HG03457 (cell line): ENCODE measurements at regions not wholly inside any gene's neighbourhood (a gene's known extent, or its start where the extent isn't known, plus 50 kb on each side); places are given as distances from the start of the nearest gene placed in this dataset.

Source experiments
- ATAC-seq: cut with Tn5 transposase; IDR thresholded peaks from one replicate; pipeline ENCODE4 v1.9.1; 2021; ENCODE audit warnings: moderate number of reproducible peaks; ENCODE audit not compliant: unreplicated experiment

- ATAC-seq = no peak
These were observed 63.2 kb upstream of the CCDC190 start for GRCh38 chr1:162924179-162924578.

DNA sequence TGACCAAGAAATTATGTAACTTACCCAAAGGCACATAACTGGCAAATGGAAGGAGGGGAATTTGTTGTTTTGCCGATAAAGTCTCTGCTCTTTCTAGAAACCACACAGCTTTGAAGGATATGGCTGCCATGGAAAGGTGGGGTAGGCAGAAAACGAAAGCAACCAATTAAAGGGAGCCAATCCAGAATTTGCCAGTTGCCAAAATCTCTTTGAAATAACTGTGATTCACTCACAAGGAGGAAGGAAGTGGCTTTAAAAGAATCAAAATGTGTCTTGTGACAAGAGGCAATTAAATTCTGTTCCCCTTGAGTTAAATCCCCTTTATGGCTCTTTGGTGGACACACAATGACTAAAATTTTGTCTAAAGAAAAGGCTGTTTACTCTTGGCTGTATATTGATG lies 61.2 kb upstream of the CCDC190 start:
- no peak for ATAC-seq

GRCh38 chr1:162921311-162921710 lies 60.3 kb upstream of the CCDC190 start:
- no peak for ATAC-seq

GRCh38 chr1:162919034-162919433 lies 58.1 kb upstream of the CCDC190 start:
- no peak for ATAC-seq

DNA sequence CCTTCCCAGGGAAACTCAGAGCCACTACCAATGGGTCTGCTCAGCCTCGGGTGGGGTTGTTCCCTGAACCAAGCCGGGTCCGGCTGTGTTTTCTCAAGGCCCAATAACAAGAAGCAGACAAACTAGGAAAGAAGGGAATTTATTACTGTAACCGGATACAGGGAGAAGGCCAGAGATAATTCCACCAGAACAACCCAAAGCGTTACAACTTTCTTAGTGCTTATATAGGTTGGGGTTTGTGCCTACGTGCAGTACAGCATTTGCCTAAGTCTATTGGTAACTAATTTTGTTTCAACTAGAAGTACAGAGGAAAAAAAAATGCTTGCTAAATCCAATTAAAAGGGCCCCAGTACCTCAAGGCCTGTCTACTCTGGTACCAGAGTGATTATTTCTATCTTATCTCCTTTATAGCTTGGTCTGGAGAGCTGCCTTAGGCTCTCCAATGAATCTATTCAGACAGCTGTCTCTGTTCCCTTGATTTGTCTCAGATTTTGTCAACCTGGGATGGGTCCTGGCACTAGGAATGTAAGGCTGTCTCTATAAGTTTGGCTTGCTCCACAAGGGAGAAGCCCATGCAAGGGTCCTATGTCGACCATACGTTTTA lies 57.3 kb upstream of the CCDC190 start:
- no peak for ATAC-seq

GRCh38 chr1:162916821-162917613 lies 56.0 kb upstream of the CCDC190 start:
- ATAC-seq = no peak

GRCh38 chr1:162916407-162916806 lies 55.4 kb upstream of the CCDC190 start:
- no peak for ATAC-seq

- ATAC-seq = no peak
These were observed 53.6 kb upstream of the CCDC190 start for GRCh38 chr1:162914601-162915000.

- ATAC-seq = no peak
These were observed 52.4 kb upstream of the CCDC190 start for GRCh38 chr1:162913345-162913744.

DNA sequence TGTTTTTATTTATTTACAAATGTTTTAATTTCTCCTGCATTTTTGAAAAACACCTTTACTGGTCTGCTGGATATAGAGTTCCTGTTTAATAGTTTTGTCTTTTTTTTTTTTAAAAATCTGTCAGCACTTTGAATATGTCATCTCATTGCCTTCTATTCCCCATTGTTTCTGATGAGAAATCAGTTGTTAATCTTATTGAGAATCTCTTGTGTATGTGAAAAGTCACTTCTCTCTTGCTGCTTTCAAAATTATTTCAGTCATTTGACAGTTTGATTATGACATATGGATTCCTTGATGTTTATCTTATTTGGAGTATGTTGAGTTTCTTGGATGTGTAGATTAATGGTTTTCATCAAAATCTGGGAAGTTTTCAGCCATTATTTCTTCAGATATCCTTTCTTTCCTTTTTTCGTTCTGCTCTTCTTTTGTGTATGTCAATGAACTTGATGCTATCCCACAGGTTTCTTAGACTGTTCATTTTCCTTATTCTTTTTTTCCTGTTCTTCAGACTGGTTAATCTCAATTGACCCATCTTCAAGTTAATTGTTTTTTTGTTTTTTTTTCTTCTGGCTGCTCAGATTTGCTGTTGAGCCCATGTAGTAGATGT lies 51.2 kb upstream of the CCDC190 start:
- ATAC-seq = no peak
